Common myeloid progenitor, CD34-positive (primary cell): ENCODE measurements at regions not wholly inside any gene's neighbourhood (a gene's known extent, or its start where the extent isn't known, plus 50 kb on each side); places are given as distances from the start of the nearest gene placed in this dataset.
A peak's percentile ranks its signal among the peaks of the same experiment; 100 is the strongest.

Source experiments
- CTCF ChIA-PET: fragments of 350-600 bp; sonication (Branson Sonifier 250); formaldehyde crosslinking; loops from one replicate; lab custom pipeline; 2021; ENCODE audit warnings: antibody characterized with exemption; lab: Charles Lee
- POLR2A ChIA-PET: fragments of 350-600 bp; sonication (Branson Sonifier 250); formaldehyde crosslinking; loops from one replicate; lab custom pipeline; 2021; ENCODE audit warnings: antibody characterized with exemption; lab: Charles Lee
- DNase-seq, 3 donors: peaks; one replicate each; pipeline versions ENCODE4 v3.0.0 to v3.0.0-alpha.2; 2013
- H3K27ac ChIP-seq, 2 experiments: 1 replicate in 1 of 2; 2 replicates in 1 of 2; pipeline ENCODE4 v1.7.0; 2013; ENCODE audit warnings: inconsistent platforms in 2 of 2, low read length in 2 of 2, mild to moderate bottlenecking in 2 of 2, low read depth in 1 of 2, moderate library complexity in 1 of 2; ENCODE audit not compliant: severe bottlenecking in 2 of 2, insufficient read depth in 1 of 2, poor library complexity in 1 of 2
- H3K27me3 ChIP-seq, 5 experiments: replicated peaks in 2 of 5; 1 replicate in 3 of 5; 2 replicates in 2 of 5; pipeline versions ENCODE4 v1.6.1 to v1.7.0; 2013; ENCODE audit warnings: low read length in 4 of 5, mild to moderate bottlenecking in 2 of 5, moderate library complexity in 2 of 5, inconsistent platforms in 1 of 5; ENCODE audit not compliant: insufficient read depth in 5 of 5, control insufficient read depth in 4 of 5
- H3K36me3 ChIP-seq, 4 experiments: 1 replicate in 2 of 4; 2 replicates in 2 of 4; pipeline versions ENCODE4 v1.6.1 to v1.7.0; 2013; ENCODE audit warnings: low read length in 3 of 4, control low read depth in 1 of 4, mild to moderate bottlenecking in 1 of 4; ENCODE audit not compliant: control insufficient read depth in 4 of 4, insufficient read depth in 4 of 4
- H3K4me1 ChIP-seq, 4 experiments: 1 replicate in 3 of 4; 2 replicates in 1 of 4; pipeline versions ENCODE4 v1.6.1 to v1.7.1; 2013; ENCODE audit warnings: low read length in 3 of 4, mild to moderate bottlenecking in 3 of 4, control low read depth in 1 of 4, inconsistent platforms in 1 of 4, moderate library complexity in 1 of 4; ENCODE audit not compliant: control insufficient read depth in 4 of 4, insufficient read depth in 4 of 4; ENCODE audit errors: control extremely low read depth in 1 of 4
- H3K4me3 ChIP-seq, 7 experiments: 1 replicate in 4 of 7; 2 replicates in 3 of 7; pipeline versions ENCODE4 v1.5.1 to v1.7.0; 2013; ENCODE audit warnings: mild to moderate bottlenecking in 7 of 7, low read length in 6 of 7, moderate library complexity in 6 of 7, inconsistent platforms in 2 of 7, low read depth in 2 of 7, control low read depth in 1 of 7; ENCODE audit not compliant: insufficient read depth in 4 of 7, control insufficient read depth in 1 of 7; ENCODE audit errors: extremely low read depth in 1 of 7
- H3K9me3 ChIP-seq, 5 experiments: 1 replicate in 4 of 5; 2 replicates in 1 of 5; pipeline versions ENCODE4 v1.6.1 to v1.7.1; 2013; ENCODE audit warnings: low read length in 4 of 5, mild to moderate bottlenecking in 2 of 5, inconsistent platforms in 1 of 5, low read depth in 1 of 5, moderate library complexity in 1 of 5; ENCODE audit not compliant: control insufficient read depth in 4 of 5, insufficient read depth in 2 of 5; ENCODE audit errors: control extremely low read depth in 1 of 5
- WGBS: methylation state at CpG from one replicate; pipeline ENCODE4 v1.1.5; 2013; ENCODE audit not compliant: insufficient coverage; 5-methylcytosine and 5-hydroxymethylcytosine counted together

- Histone ChIP-seq H3K27me3 (no peaks in the 10 kb centered on the region), H3K4me3 (no peak overlapping the region), H3K27ac (no peak overlapping the region), H3K9me3 (peaks cover 0 to 8% (median 0%) of the 10 kb centered on the region in 5 experiments), H3K4me1 (peaks cover 0 to 2% (median under 1%) of the 10 kb centered on the region in 4 experiments), H3K36me3 (no peaks in the 10 kb centered on the region)
- POLR2A ChIA-PET = no interaction called here
- CTCF ChIA-PET = interaction anchor here (1.4 kb wide), 1 partner anchor 10 kb away, joined by 3 read pairs; no protein-coding TSS in a partner anchor
- 80% methylated on average over 1 of the region's 4 CpGs for WGBS
- DNase-seq = no peak
Measured at GRCh38 chr9:7347556-7347955, 452.0 kb downstream of the DMAC1 start.

- H3K27ac ChIP-seq = no peak overlapping the region
- peaks cover 0 to 8% (median 0%) of the 10 kb centered on the region in 5 experiments for H3K9me3 ChIP-seq
- POLR2A ChIA-PET = no interaction called here
- no peak overlapping the region for H3K4me3 ChIP-seq
- DNase-seq = no peak
- peaks cover 0 to 10% (median 4%) of the 10 kb centered on the region in 4 experiments for H3K4me1 ChIP-seq
- no peaks in the 10 kb centered on the region for H3K27me3 ChIP-seq
- 84% methylated on average over 5 of the region's 6 CpGs for WGBS
- CTCF ChIA-PET = interaction anchor here (1.0 to 1.4 kb wide), 2 partner anchors 8 to 13 kb away, joined by 3 read pairs; no protein-coding TSS in a partner anchor
- H3K36me3 ChIP-seq = no peaks in the 10 kb centered on the region
Measured at GRCh38 chr9:7346144-7346543, 453.4 kb downstream of the DMAC1 start.

GRCh38 chr9:7342736-7343135, 456.8 kb downstream of the DMAC1 start:
- CTCF ChIA-PET = interaction anchor here (1.1 to 1.3 kb wide), 3 partner anchors 9 to 87 kb away, joined by 3 to 4 read pairs (median 3); no protein-coding TSS in a partner anchor
- POLR2A ChIA-PET = no interaction called here
- Histone ChIP-seq H3K9me3 (no peaks in the 10 kb centered on the region), H3K4me1 (peaks cover 0 to 10% (median 4%) of the 10 kb centered on the region in 4 experiments), H3K36me3 (no peaks in the 10 kb centered on the region), H3K27ac (no peak overlapping the region), H3K27me3 (no peaks in the 10 kb centered on the region), H3K4me3 (no peak overlapping the region)
- WGBS = 88% methylated on average over 4 of the region's 5 CpGs
- DNase-seq = no peak

- Histone ChIP-seq H3K27me3 (no peaks in the 10 kb centered on the region), H3K36me3 (no peaks in the 10 kb centered on the region), H3K27ac (no peak overlapping the region), H3K4me3 (no peak overlapping the region), H3K9me3 (no peaks in the 10 kb centered on the region), H3K4me1 (peaks cover 0 to 10% (median 4%) of the 10 kb centered on the region in 4 experiments)
- ChIA-PET CTCF (interaction anchor here (1.1 to 1.3 kb wide), 3 partner anchors 9 to 86 kb away, joined by 3 to 4 read pairs (median 3); no protein-coding TSS in a partner anchor), POLR2A (no interaction called here)
- WGBS = 70% methylated on average over 1 of the region's 1 CpG
- DNase-seq = peak; percentile 15 to 54 (median 51)
Measured at GRCh38 chr9:7342229-7342628, 457.3 kb downstream of the DMAC1 start.

- ChIA-PET CTCF (interaction anchor here (0.9 to 1.3 kb wide), 3 partner anchors 10 to 195 kb away, joined by 3 to 4 read pairs (median 4); no protein-coding TSS in a partner anchor), POLR2A (no interaction called here)
- no CpG with 5 or more reads among the region's 1 CpG for WGBS
- DNase-seq = peak in 2 of 3 donors; percentile 16 to 25
- Histone ChIP-seq H3K27me3 (no peaks in the 10 kb centered on the region), H3K27ac (no peak overlapping the region), H3K4me1 (peaks cover 0 to 10% (median 4%) of the 10 kb centered on the region in 4 experiments), H3K4me3 (no peak overlapping the region), H3K36me3 (no peaks in the 10 kb centered on the region), H3K9me3 (no peaks in the 10 kb centered on the region)
Measured at GRCh38 chr9:7341571-7341970, 458.0 kb downstream of the DMAC1 start.

- Histone ChIP-seq H3K36me3 (no peaks in the 10 kb centered on the region), H3K4me3 (no peak overlapping the region), H3K9me3 (no peaks in the 10 kb centered on the region), H3K27me3 (no peaks in the 10 kb centered on the region), H3K27ac (no peak overlapping the region), H3K4me1 (peaks cover 0 to 10% (median 4%) of the 10 kb centered on the region in 4 experiments)
- ChIA-PET CTCF (interaction anchor here (1.0 kb wide), 1 partner anchor 288 kb away, joined by 4 read pairs; no protein-coding TSS in a partner anchor), POLR2A (no interaction called here)
- no CpG with 5 or more reads among the region's 2 CpGs for WGBS
- no peak for DNase-seq
Measured at GRCh38 chr9:7340451-7340850, 459.1 kb downstream of the DMAC1 start.

GRCh38 chr9:7338586-7339281, 460.8 kb downstream of the DMAC1 start:
- Histone ChIP-seq H3K9me3 (no peaks in the 10 kb centered on the region), H3K27me3 (no peaks in the 10 kb centered on the region), H3K4me3 (no peak overlapping the region), H3K27ac (no peak overlapping the region), H3K4me1 (peaks cover 0 to 10% (median 4%) of the 10 kb centered on the region in 4 experiments), H3K36me3 (no peaks in the 10 kb centered on the region)
- CTCF ChIA-PET = no interaction called here
- POLR2A ChIA-PET = no interaction called here
- no peak for DNase-seq
- 96% methylated on average over 4 of the region's 6 CpGs for whole genome bisulfite sequencing
